Hepatocyte (in vitro differentiated cells): ENCODE measurements at regions not wholly inside any gene's neighbourhood (a gene's known extent, or its start where the extent isn't known, plus 50 kb on each side); places are given as distances from the start of the nearest gene placed in this dataset.

Experiments
- DNase-seq: peaks from one replicate; pipeline ENCODE4 v3.0.0-alpha.2; 2016; ENCODE audit warnings: low spot score
- H2AFZ ChIP-seq: fragments of 200-600 bp; sonication (generic); 2 replicates; pipeline ENCODE4 v1.6.0; 2016; ENCODE audit warnings: antibody characterized with exemption, mild to moderate bottlenecking
- H3K27ac ChIP-seq: fragments of 200-600 bp; sonication (generic); 2 replicates; pipeline ENCODE4 v1.5.1; 2016; ENCODE audit warnings: mild to moderate bottlenecking
- H3K27me3 ChIP-seq: fragments of 200-600 bp; sonication (generic); 2 replicates; pipeline ENCODE4 v1.6.1; 2016
- H3K36me3 ChIP-seq: fragments of 200-600 bp; sonication (generic); replicated peaks from 2 replicates; pipeline ENCODE4 v1.5.1; 2016; ENCODE audit warnings: low read depth; ENCODE audit not compliant: insufficient read depth
- H3K4me1 ChIP-seq: fragments of 200-600 bp; sonication (generic); 2 replicates; pipeline ENCODE4 v1.5.1; 2016; ENCODE audit warnings: mild to moderate bottlenecking, moderate library complexity; ENCODE audit not compliant: insufficient read depth
- H3K4me2 ChIP-seq: fragments of 200-600 bp; sonication (generic); 2 replicates; pipeline ENCODE4 v1.6.0; 2016
- H3K4me3 ChIP-seq: fragments of 200-600 bp; sonication (generic); 2 replicates; pipeline ENCODE4 v1.5.1; 2016; ENCODE audit warnings: mild to moderate bottlenecking
- H3K79me2 ChIP-seq: fragments of 200-600 bp; sonication (generic); 2 replicates; pipeline ENCODE4 v1.6.0; 2017; ENCODE audit warnings: mild to moderate bottlenecking
- H3K9me2 ChIP-seq: fragments of 200-600 bp; sonication (generic); replicated peaks from 2 replicates; pipeline ENCODE4 v1.6.0; 2017; ENCODE audit warnings: mild to moderate bottlenecking; ENCODE audit not compliant: insufficient read depth
- H3K9me3 ChIP-seq: fragments of 200-600 bp; sonication (generic); 2 replicates; pipeline ENCODE4 v1.5.1; 2016; ENCODE audit warnings: low read depth, mild to moderate bottlenecking
- H4K20me1 ChIP-seq: fragments of 200-600 bp; sonication (generic); 2 replicates; pipeline ENCODE4 v1.6.0; 2016; ENCODE audit warnings: mild to moderate bottlenecking; ENCODE audit not compliant: insufficient read depth, poor library complexity, severe bottlenecking
- CTCF ChIP-seq: fragments of 200-600 bp; sonication (generic); IDR thresholded peaks from 2 replicates; pipeline ENCODE4 v1.5.1; 2016; ENCODE audit warnings: antibody characterized with exemption, mild to moderate bottlenecking; ENCODE audit not compliant: poor library complexity
- EZH2 ChIP-seq: fragments of 200-600 bp; sonication (generic); IDR thresholded peaks from 2 replicates; pipeline ENCODE4 v1.6.1; 2016; ENCODE audit warnings: antibody characterized with exemption, mild to moderate bottlenecking, borderline replicate concordance
- EZH2phosphoT487 ChIP-seq: fragments of 200-600 bp; sonication (generic); IDR thresholded peaks from one replicate; pipeline ENCODE4 v1.6.1; 2018; ENCODE audit warnings: antibody characterized with exemption, mild to moderate bottlenecking, low read depth, moderate library complexity; ENCODE audit not compliant: unreplicated experiment, severe bottlenecking
- WGBS: methylation state at CpG from one replicate; pipeline ENCODE4 v1.1.6; 2016; ENCODE audit warnings: low lambda C conversion rate; ENCODE audit errors: missing lambda C conversion rate; 5-methylcytosine and 5-hydroxymethylcytosine counted together

- Histone ChIP-seq H3K27me3 (no peaks in the 10 kb centered on the region), H4K20me1 (no peaks in the 10 kb centered on the region), H3K4me2 (no peak overlapping the region), H3K27ac (no peak overlapping the region), H3K9me2 (no peaks in the 10 kb centered on the region), H3K79me2 (no peaks in the 10 kb centered on the region), H3K4me3 (no peak overlapping the region), H3K4me1 (no peaks in the 10 kb centered on the region), H3K9me3 (no peaks in the 10 kb centered on the region), H2AFZ (no peak overlapping the region), H3K36me3 (no peaks in the 10 kb centered on the region)
- WGBS: 74% methylated on average over 11 of the region's 11 CpGs
- TF ChIP-seq EZH2phosphoT487: no peak
- no peak for TF ChIP-seq EZH2
- TF ChIP-seq CTCF: no peak
- DNase-seq: no peak
These were observed 112.5 kb upstream of the UQCRFS1 start for GRCh38 chr19:29325241-29325975.

- H3K27me3 ChIP-seq: no peaks in the 10 kb centered on the region
- no peaks in the 10 kb centered on the region for H3K36me3 ChIP-seq
- H3K9me3 ChIP-seq: no peaks in the 10 kb centered on the region
- H3K4me3 ChIP-seq: no peak overlapping the region
- no peak overlapping the region for H2AFZ ChIP-seq
- H3K9me2 ChIP-seq: no peaks in the 10 kb centered on the region
- 72% methylated on average over 4 of the region's 4 CpGs for WGBS
- DNase-seq: no peak
- no peaks in the 10 kb centered on the region for H3K4me1 ChIP-seq
- H3K27ac ChIP-seq: no peak overlapping the region
- TF ChIP-seq CTCF (no peak), EZH2 (no peak), EZH2phosphoT487 (no peak)
- H3K79me2 ChIP-seq: no peaks in the 10 kb centered on the region
- H3K4me2 ChIP-seq: no peak overlapping the region
- no peaks in the 10 kb centered on the region for H4K20me1 ChIP-seq
These were observed 113.4 kb upstream of the UQCRFS1 start for GRCh38 chr19:29326351-29326750.

- Histone ChIP-seq H3K9me2 (no peaks in the 10 kb centered on the region), H2AFZ (no peak overlapping the region), H3K36me3 (no peaks in the 10 kb centered on the region), H3K27me3 (no peaks in the 10 kb centered on the region), H3K4me3 (no peak overlapping the region), H4K20me1 (no peaks in the 10 kb centered on the region), H3K79me2 (no peaks in the 10 kb centered on the region), H3K9me3 (no peaks in the 10 kb centered on the region), H3K27ac (no peak overlapping the region), H3K4me2 (no peak overlapping the region), H3K4me1 (no peaks in the 10 kb centered on the region)
- 62% methylated on average over 14 of the region's 14 CpGs for WGBS
- no peak for TF ChIP-seq EZH2
- no peak for DNase-seq
These were observed 114.2 kb upstream of the UQCRFS1 start for GRCh38 chr19:29326849-29327840.

GRCh38 chr19:29328586-29328985 is 115.6 kb upstream of the UQCRFS1 start:
- no peak overlapping the region for H3K4me3 ChIP-seq
- H3K79me2 ChIP-seq: no peaks in the 10 kb centered on the region
- DNase-seq: no peak
- WGBS: 53% methylated on average over 2 of the region's 2 CpGs
- no peaks in the 10 kb centered on the region for H3K9me3 ChIP-seq
- no peaks in the 10 kb centered on the region for H3K9me2 ChIP-seq
- no peaks in the 10 kb centered on the region for H4K20me1 ChIP-seq
- no peaks in the 10 kb centered on the region for H3K27me3 ChIP-seq
- H3K4me1 ChIP-seq: no peaks in the 10 kb centered on the region
- H2AFZ ChIP-seq: no peak overlapping the region
- TF ChIP-seq EZH2phosphoT487 (no peak), EZH2 (no peak)
- no peak overlapping the region for H3K4me2 ChIP-seq
- H3K36me3 ChIP-seq: no peaks in the 10 kb centered on the region
- no peak overlapping the region for H3K27ac ChIP-seq
